B cell (primary cell): ENCODE measurements at regions not wholly inside any gene's neighbourhood (a gene's known extent, or its start where the extent isn't known, plus 50 kb on each side); places are given as distances from the start of the nearest gene placed in this dataset.
A peak's percentile ranks its signal among the peaks of the same experiment; 100 is the strongest.

Source experiments
- ATAC-seq: fragments of 200-7000 bp; cut with Tn5 transposase; one replicate; pipeline ENCODE4 v1.10.0; 2021; ENCODE audit warnings: low read depth, mild to moderate bottlenecking, moderate number of reproducible peaks, moderate library complexity
- CTCF ChIA-PET: fragments of 350-600 bp; sonication (Branson Sonifier 250); formaldehyde crosslinking; loops from one replicate; lab custom pipeline; 2021; ENCODE audit warnings: antibody characterized with exemption, inconsistent platforms; lab: Charles Lee
- POLR2A ChIA-PET: fragments of 350-600 bp; sonication (Branson Sonifier 250); formaldehyde crosslinking; loops from one replicate; lab custom pipeline; 2021; ENCODE audit warnings: antibody characterized with exemption; lab: Charles Lee
- DNase-seq: peaks from one replicate; pipeline ENCODE4 v3.0.0; 2013
- H2AFZ ChIP-seq: 2 replicates; pipeline ENCODE4 v1.6.1; 2012; ENCODE audit warnings: mild to moderate bottlenecking, low read depth, low read length; ENCODE audit not compliant: insufficient read depth, poor library complexity, severe bottlenecking
- H3K27ac ChIP-seq, 2 donors: 1 replicate in 1 of 2; 2 replicates in 1 of 2; pipeline ENCODE4 v1.5.1; 2012 to 2013; ENCODE audit warnings: low read length in 2 of 2, mild to moderate bottlenecking in 2 of 2, moderate library complexity in 1 of 2
- H3K27me3 ChIP-seq, 4 experiments: fragments of 200-600 bp in 1 of 4; sonication (generic) in 1 of 4; replicated peaks in 1 of 4; 1 replicate in 2 of 4; 2 replicates in 2 of 4; pipeline versions ENCODE4 v1.6.1 to v1.7.0; 2013 to 2016; ENCODE audit warnings: low read length in 3 of 4, mild to moderate bottlenecking in 2 of 4, mixed read lengths in 1 of 4, moderate library complexity in 1 of 4; ENCODE audit not compliant: insufficient read depth in 4 of 4, control insufficient read depth in 3 of 4; ENCODE audit errors: control extremely low read depth in 1 of 4
- H3K36me3 ChIP-seq, 2 experiments: replicated peaks in 1 of 2; 1 replicate in 1 of 2; 2 replicates in 1 of 2; pipeline versions ENCODE4 v1.6.1 to v1.7.1; 2013; ENCODE audit warnings: low read length in 1 of 2; ENCODE audit not compliant: insufficient read depth in 2 of 2, control insufficient read depth in 1 of 2; ENCODE audit errors: control extremely low read depth in 1 of 2, extremely low read depth in 1 of 2
- H3K4me1 ChIP-seq, 2 donors: fragments of 200-600 bp in 1 of 2; sonication (generic) in 1 of 2; 1 replicate in 1 of 2; 2 replicates in 1 of 2; pipeline versions ENCODE4 v1.5.1 to v1.6.1; 2013 to 2017; ENCODE audit warnings: low read length in 2 of 2; ENCODE audit not compliant: control insufficient read depth in 2 of 2, insufficient read depth in 2 of 2
- H3K4me2 ChIP-seq: replicated peaks from 2 replicates; pipeline ENCODE3; 2012; ENCODE audit warnings: mild to moderate bottlenecking, low read depth, low read length; ENCODE audit not compliant: poor library complexity, severe bottlenecking
- H3K4me3 ChIP-seq, 5 experiments: fragments of 200-600 bp in 1 of 5; sonication (generic) in 1 of 5; 1 replicate in 3 of 5; 2 replicates in 2 of 5; pipeline versions ENCODE4 v1.5.1 to v1.7.0; 2011 to 2016; ENCODE audit warnings: low read length in 4 of 5, mild to moderate bottlenecking in 4 of 5, low read depth in 2 of 5, control low read depth in 1 of 5, moderate library complexity in 1 of 5; ENCODE audit not compliant: insufficient read depth in 1 of 5; ENCODE audit errors: control extremely low read depth in 1 of 5, extremely low read depth in 1 of 5
- H3K79me2 ChIP-seq: fragments of 200-600 bp; sonication (generic); one replicate; pipeline ENCODE4 v1.6.0; 2016; ENCODE audit warnings: low read length; ENCODE audit not compliant: control insufficient read depth, insufficient read depth
- H3K9ac ChIP-seq: fragments of 200-600 bp; sonication (generic); 2 replicates; pipeline ENCODE4 v1.6.1; 2017; ENCODE audit warnings: mild to moderate bottlenecking, low read length, moderate library complexity
- H3K9me3 ChIP-seq, 3 donors: one replicate each; pipeline versions ENCODE4 v1.6.1 to v1.7.1; 2013; ENCODE audit warnings: low read length in 2 of 3; ENCODE audit not compliant: control insufficient read depth in 2 of 3, insufficient read depth in 1 of 3; ENCODE audit errors: control extremely low read depth in 1 of 3
- H4K20me1 ChIP-seq: 2 replicates; pipeline ENCODE4 v1.6.0; 2012; ENCODE audit warnings: mild to moderate bottlenecking, low read length; ENCODE audit not compliant: insufficient read depth, control insufficient read depth, poor library complexity, severe bottlenecking
- H3K27ac Mint-ChIP-seq: one replicate; pipeline ENCODE4 v1.8.0; 2021; ENCODE audit warnings: mixed read lengths
- H3K27me3 Mint-ChIP-seq: one replicate; pipeline ENCODE4 v1.8.0; 2021; ENCODE audit warnings: mixed read lengths
- H3K4me1 Mint-ChIP-seq: one replicate; pipeline ENCODE4 v1.8.0; 2021; ENCODE audit warnings: mixed read lengths
- H3K4me3 Mint-ChIP-seq: one replicate; pipeline ENCODE4 v1.8.0; 2021; ENCODE audit warnings: mixed read lengths
- H3K9me3 Mint-ChIP-seq: one replicate; pipeline ENCODE4 v1.8.0; 2022; ENCODE audit warnings: mixed read lengths; ENCODE audit not compliant: insufficient read depth
- EZH2 ChIP-seq: IDR thresholded peaks from 2 replicates; pipeline ENCODE4 v1.6.1; 2012; ENCODE audit warnings: borderline replicate concordance, low read depth, mild to moderate bottlenecking, moderate library complexity, low read length; ENCODE audit not compliant: insufficient read depth, poor library complexity, severe bottlenecking
- WGBS: methylation state at CpG from one replicate; pipeline ENCODE4 v1.1.5; 2013; ENCODE audit warnings: missing lambda C conversion rate; ENCODE audit not compliant: insufficient coverage; 5-methylcytosine and 5-hydroxymethylcytosine counted together
- intact Hi-C: fragments of 100-400 bp; cut with micrococcal nuclease; formaldehyde crosslinking; loops from one replicate; pipeline ENCODE4 v1.10.0; 2022
- TF ChIP-seq, protein P1 (sequence below): fragments of 200-600 bp; IDR thresholded peaks from one replicate; pipeline ENCODE4 v1.8.0; 2022; ENCODE audit warnings: antibody characterized with exemption, mild to moderate bottlenecking

- no peaks in the 10 kb centered on the region for H4K20me1 ChIP-seq
- H3K27ac ChIP-seq: peak overlapping the region; percentile 21 to 68
- H3K9me3 Mint-ChIP-seq: no peaks in the 10 kb centered on the region
- H3K27me3 ChIP-seq: no peaks in the 10 kb centered on the region
- no peaks in the 10 kb centered on the region for H3K36me3 ChIP-seq
- H3K4me1 Mint-ChIP-seq: peaks cover 38% of the 10 kb centered on the region
- POLR2A ChIA-PET: no interaction called here
- H3K4me2 ChIP-seq: peak overlapping the region; percentile 52
- no peaks in the 10 kb centered on the region for H3K9me3 ChIP-seq
- peak overlapping the region; percentile 79 for H3K27ac Mint-ChIP-seq
- intact Hi-C loops: loop anchor here (5.0 kb wide), 1 partner anchor 69 kb away; the partner anchor contains the start of gene TENT5A
- ATAC-seq (peak; percentile 61), DNase-seq (peak; percentile 29)
- CTCF ChIA-PET: no interaction called here
- H2AFZ ChIP-seq: no peak overlapping the region
- peak overlapping the region; percentile 32 for H3K4me3 Mint-ChIP-seq
- peaks cover 41 to 44% of the 10 kb centered on the region in 2 donors for H3K4me1 ChIP-seq
- H3K27me3 Mint-ChIP-seq: peaks cover 3% of the 10 kb centered on the region
- H3K79me2 ChIP-seq: no peaks in the 10 kb centered on the region
- no peak overlapping the region for H3K4me3 ChIP-seq
- TF ChIP-seq, protein P1, sequence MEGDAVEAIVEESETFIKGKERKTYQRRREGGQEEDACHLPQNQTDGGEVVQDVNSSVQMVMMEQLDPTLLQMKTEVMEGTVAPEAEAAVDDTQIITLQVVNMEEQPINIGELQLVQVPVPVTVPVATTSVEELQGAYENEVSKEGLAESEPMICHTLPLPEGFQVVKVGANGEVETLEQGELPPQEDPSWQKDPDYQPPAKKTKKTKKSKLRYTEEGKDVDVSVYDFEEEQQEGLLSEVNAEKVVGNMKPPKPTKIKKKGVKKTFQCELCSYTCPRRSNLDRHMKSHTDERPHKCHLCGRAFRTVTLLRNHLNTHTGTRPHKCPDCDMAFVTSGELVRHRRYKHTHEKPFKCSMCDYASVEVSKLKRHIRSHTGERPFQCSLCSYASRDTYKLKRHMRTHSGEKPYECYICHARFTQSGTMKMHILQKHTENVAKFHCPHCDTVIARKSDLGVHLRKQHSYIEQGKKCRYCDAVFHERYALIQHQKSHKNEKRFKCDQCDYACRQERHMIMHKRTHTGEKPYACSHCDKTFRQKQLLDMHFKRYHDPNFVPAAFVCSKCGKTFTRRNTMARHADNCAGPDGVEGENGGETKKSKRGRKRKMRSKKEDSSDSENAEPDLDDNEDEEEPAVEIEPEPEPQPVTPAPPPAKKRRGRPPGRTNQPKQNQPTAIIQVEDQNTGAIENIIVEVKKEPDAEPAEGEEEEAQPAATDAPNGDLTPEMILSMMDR: no peak
- no peak for TF ChIP-seq EZH2
- no peak overlapping the region for H3K9ac ChIP-seq
- no CpG with 5 or more reads among the region's 1 CpG for WGBS
These were observed 68.5 kb upstream of the TENT5A start for GRCh38 chr6:81820980-81821379.

GRCh38 chr6:81820422-81820821, 67.9 kb upstream of the TENT5A start:
- CTCF ChIA-PET: no interaction called here
- H4K20me1 ChIP-seq: no peaks in the 10 kb centered on the region
- intact Hi-C loops: loop anchor here (5.0 kb wide), 1 partner anchor 68 kb away; the partner anchor contains the start of gene TENT5A
- H3K4me1 ChIP-seq: peaks cover 41 to 44% of the 10 kb centered on the region in 2 donors
- H3K4me3 ChIP-seq: no peak overlapping the region
- H3K27ac Mint-ChIP-seq: no peak overlapping the region
- H3K79me2 ChIP-seq: no peaks in the 10 kb centered on the region
- TF ChIP-seq EZH2: no peak
- TF ChIP-seq, protein P1: no peak
- peak overlapping the region; percentile 14 for H3K4me3 Mint-ChIP-seq
- H3K4me2 ChIP-seq: peak overlapping the region; percentile 52
- POLR2A ChIA-PET: no interaction called here
- H3K27ac ChIP-seq: peak overlapping the region in 1 of 2 donors; percentile 68
- WGBS: no CpG with 5 or more reads among the region's 2 CpGs
- H3K9ac ChIP-seq: no peak overlapping the region
- DNase-seq: no peak
- no peaks in the 10 kb centered on the region for H3K9me3 ChIP-seq
- no peaks in the 10 kb centered on the region for H3K27me3 Mint-ChIP-seq
- H2AFZ ChIP-seq: no peak overlapping the region
- no peaks in the 10 kb centered on the region for H3K9me3 Mint-ChIP-seq
- ATAC-seq: no peak
- no peaks in the 10 kb centered on the region for H3K36me3 ChIP-seq
- no peaks in the 10 kb centered on the region for H3K27me3 ChIP-seq
- H3K4me1 Mint-ChIP-seq: peaks cover 38% of the 10 kb centered on the region
